ENCODE measurements at regions not wholly inside any gene's neighbourhood (a gene's known extent, or its start where the extent isn't known, plus 50 kb on each side); places are given as distances from the start of the nearest gene placed in this dataset.
A peak's percentile ranks its signal among the peaks of the same experiment; 100 is the strongest.

GRCh38 chr4:188268131-188268908 is 129.1 kb downstream of the TRIML1 start:
- no peak for TF ChIP-seq CTCF (IDR thresholded peaks at IDR 0.05; ENCODE audit: unreplicated experiment in 3 of 3)
- Mint-ChIP-seq H3K27me3 (ENCODE audit: low read depth) (peaks cover 3% of the 10 kb centered on the region), H3K27ac (no peak overlapping the region), H3K4me3 (no peak overlapping the region), H3K36me3 (ENCODE audit: low read depth) (no peaks in the 10 kb centered on the region), H3K9me3 (no peaks in the 10 kb centered on the region), H3K4me1 (no peaks in the 10 kb centered on the region)

- H3K27me3 Mint-ChIP-seq (ENCODE audit: low read depth), result peaks cover 3% of the 10 kb centered on the region
- H3K4me3 Mint-ChIP-seq, result no peak overlapping the region
- no peaks in the 10 kb centered on the region for H3K36me3 Mint-ChIP-seq (ENCODE audit: low read depth)
- no peaks in the 10 kb centered on the region for H3K9me3 Mint-ChIP-seq
- no peak overlapping the region for H3K27ac Mint-ChIP-seq
- no peaks in the 10 kb centered on the region for H3K4me1 Mint-ChIP-seq
- TF ChIP-seq CTCF (IDR thresholded peaks at IDR 0.05; ENCODE audit: unreplicated experiment in 3 of 3), result no peak
These were observed 131.2 kb downstream of the TRIML1 start for GRCh38 chr4:188270273-188271069.

- Mint-ChIP-seq H3K9me3 (no peaks in the 10 kb centered on the region), H3K36me3 (ENCODE audit: low read depth) (no peaks in the 10 kb centered on the region), H3K27me3 (ENCODE audit: low read depth) (peaks cover 12% of the 10 kb centered on the region), H3K27ac (no peak overlapping the region), H3K4me1 (no peaks in the 10 kb centered on the region), H3K4me3 (no peak overlapping the region)
- TF ChIP-seq CTCF (IDR thresholded peaks at IDR 0.05; ENCODE audit: unreplicated experiment in 3 of 3), result no peak
These were observed 136.4 kb downstream of the TRIML1 start for GRCh38 chr4:188275686-188276085.

GRCh38 chr4:188279184-188279583 is 139.9 kb downstream of the TRIML1 start:
- TF ChIP-seq CTCF (IDR thresholded peaks at IDR 0.05; ENCODE audit: unreplicated experiment in 3 of 3), result no peak
- H3K4me3 Mint-ChIP-seq, result no peak overlapping the region
- H3K27me3 Mint-ChIP-seq (ENCODE audit: low read depth), result peaks cover 38% of the 10 kb centered on the region
- H3K27ac Mint-ChIP-seq, result no peak overlapping the region
- H3K9me3 Mint-ChIP-seq, result no peaks in the 10 kb centered on the region
- no peaks in the 10 kb centered on the region for H3K36me3 Mint-ChIP-seq (ENCODE audit: low read depth)
- peaks cover 7% of the 10 kb centered on the region for H3K4me1 Mint-ChIP-seq

GRCh38 chr4:188282471-188283232 is 143.4 kb downstream of the TRIML1 start:
- H3K4me1 Mint-ChIP-seq, result peaks cover 7% of the 10 kb centered on the region
- peak overlapping the region; percentile 75 to 78 (median 78) for H3K4me3 Mint-ChIP-seq
- no peaks in the 10 kb centered on the region for H3K9me3 Mint-ChIP-seq
- H3K36me3 Mint-ChIP-seq (ENCODE audit: low read depth), result no peaks in the 10 kb centered on the region
- H3K27me3 Mint-ChIP-seq (ENCODE audit: low read depth), result peaks cover 44% of the 10 kb centered on the region
- H3K27ac Mint-ChIP-seq, result peak overlapping the region; percentile 38 to 68 (median 48)
- no peak for TF ChIP-seq CTCF (IDR thresholded peaks at IDR 0.05; ENCODE audit: unreplicated experiment in 3 of 3)

Data from nephron (organoid).